ACHN (cell line): ENCODE measurements at regions not wholly inside any gene's neighbourhood (a gene's known extent, or its start where the extent isn't known, plus 50 kb on each side); places are given as distances from the start of the nearest gene placed in this dataset.

Experiments used
- DNase-seq: peaks from one replicate; pipeline ENCODE4 v3.0.0-alpha.2; 2015
- in situ Hi-C: cut with HindIII; loops from 2 replicates; pipeline ENCODE4 v1.10.0; 2017; ENCODE audit warnings: low sequenced_read_pairs, low pct_ligation_motif_present, low pct_unique_long_range_greater_than_20kb

GRCh38 chr22:49570032-49570848, 257.4 kb downstream of the BRD1 start:
- in situ Hi-C loops = no loop called here
- DNase-seq = no peak

DNA sequence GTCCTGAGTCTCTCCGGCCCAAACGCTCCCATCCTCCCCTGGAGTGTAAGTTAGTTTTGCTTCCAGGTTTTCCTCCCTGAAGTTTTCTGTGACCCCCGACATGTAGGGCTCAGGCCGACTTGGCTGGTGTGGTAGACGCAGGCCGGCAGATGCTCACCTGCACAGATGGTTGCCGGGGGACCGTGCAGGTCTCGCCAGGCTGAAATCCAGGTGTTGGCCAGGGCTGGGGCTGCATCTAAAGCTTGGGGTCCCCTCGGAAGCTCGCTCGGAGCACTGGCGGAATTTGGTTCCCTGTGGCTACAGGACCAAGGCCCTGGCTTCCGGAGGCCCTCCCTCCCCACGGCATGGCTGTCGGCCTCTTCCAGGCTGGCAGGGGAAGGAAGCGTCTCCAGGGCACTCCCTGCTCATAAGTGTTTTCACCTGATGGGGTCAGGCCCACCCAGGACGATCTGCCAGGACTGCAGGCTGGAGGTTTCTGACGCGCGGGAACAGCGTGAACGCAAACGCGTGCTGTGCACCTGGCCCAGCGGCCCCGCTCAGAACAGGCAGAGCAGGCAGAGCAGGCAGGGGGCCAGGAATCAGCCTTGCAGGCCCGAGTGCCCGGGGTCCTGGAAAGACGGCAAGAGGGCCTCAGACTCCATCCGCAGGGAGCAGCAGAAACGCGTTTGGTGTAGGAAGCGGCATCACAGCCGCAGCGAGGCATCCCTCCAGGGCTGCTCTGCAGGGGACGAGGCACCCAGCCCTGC, 258.2 kb downstream of the BRD1 start:
- DNase-seq = no peak
- in situ Hi-C loops = no loop called here

DNA sequence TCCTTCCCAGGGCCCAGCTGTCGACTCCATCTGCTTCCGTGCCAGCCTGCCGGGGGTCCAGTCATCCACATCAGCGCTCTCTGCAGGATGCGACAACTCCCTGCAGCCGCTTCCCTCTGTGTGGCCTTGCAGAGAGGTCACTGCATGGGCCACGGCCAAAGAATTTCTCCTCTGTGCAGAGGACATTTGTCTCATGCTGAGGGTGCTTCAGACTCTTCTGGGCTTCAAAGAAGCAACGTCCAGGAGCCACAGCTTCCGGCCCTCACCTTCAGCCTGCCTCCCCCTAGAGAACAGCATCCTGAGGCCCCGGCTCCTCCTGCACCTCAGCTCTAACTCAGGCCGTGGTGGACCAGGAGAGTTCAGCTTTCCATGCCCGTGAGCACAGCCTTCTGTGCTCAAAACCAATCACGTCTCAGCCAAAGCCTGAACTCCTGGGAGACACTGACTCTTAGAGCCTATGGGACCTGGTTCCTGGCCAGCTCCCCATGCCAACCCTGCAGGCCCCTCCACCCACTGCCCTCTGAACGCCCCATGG, 258.9 kb downstream of the BRD1 start:
- in situ Hi-C loops = no loop called here
- DNase-seq = no peak

DNA sequence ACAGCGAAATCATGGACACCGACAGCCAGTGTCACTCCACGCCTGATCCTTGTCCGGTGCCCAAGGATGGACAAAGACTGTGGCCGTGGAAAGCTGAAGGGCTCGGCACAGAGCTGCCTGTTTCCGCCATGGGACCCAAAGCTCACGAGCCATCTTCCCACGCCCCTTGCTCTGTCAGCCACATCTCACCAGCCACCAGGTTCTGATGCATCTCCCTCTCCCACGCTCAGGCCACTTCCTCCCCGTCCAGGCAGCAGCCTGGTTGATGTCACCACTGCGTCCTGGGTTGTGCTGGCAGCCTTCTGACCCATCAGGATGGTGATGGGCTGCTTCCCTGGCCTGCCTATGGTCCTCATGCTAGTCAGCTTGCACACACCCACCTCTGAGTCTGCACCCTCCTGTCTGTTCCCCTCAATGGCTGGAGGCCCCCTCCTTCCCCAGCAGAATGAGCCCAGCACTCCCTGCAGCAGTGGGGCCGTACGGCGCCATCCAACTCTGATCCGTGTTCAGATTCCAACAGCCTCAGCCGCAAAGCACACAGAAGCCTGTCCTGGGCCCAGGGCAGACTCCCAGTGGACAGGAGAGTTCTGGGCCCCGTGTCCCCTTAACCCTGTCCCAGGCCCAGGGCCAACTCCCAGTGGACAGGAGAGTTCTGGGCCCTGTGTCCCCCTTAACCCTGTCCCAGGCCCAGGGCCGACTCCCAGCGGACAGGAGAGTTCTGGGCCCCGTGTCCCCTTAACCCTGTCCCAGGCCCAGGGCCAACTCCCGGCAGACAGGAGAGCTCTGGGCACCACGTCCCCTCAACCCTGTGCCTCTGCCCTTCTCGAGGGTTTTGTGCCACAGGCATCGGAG, 259.5 kb downstream of the BRD1 start:
- no peak for DNase-seq
- in situ Hi-C loops = no loop called here

DNA sequence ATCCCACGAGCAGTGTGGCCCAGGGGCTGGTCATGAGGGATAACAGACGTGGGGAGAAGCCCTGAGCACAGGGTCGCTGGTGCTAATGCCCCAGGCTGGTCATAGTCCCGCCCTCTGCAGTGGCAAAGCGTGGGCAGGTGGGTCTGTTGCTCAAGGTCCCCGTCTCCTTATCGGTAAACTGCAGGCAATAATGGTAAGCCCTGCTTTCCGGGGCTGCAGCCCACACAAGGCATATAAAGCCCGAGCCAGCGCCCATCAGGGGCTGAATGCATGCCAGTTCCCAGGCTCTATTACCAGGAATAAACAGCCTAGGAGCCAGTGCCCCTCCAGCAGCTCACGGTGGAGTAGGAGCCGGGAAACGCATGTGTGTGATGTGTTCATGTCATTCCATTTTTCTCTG, 261.0 kb downstream of the BRD1 start:
- in situ Hi-C loops = no loop called here
- no peak for DNase-seq

DNA sequence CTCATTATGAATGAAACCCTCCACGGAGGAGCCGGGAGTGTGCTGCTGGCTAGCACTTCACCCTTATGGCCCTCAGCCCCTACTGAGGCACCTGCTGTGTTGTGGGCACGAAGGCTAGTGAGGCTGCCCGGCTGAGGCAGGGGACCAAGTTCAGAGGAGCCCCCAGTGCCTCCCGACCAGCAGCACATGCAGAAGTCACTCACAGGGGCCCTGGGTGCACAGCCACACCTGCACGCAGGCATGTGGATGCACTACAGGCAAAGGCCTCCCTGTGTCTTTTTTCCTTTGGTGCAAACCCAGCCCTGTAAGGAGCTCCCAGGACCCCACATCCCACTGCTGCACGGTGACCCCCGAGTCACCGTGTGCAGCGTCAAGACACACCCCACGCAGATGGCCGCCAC, 261.5 kb downstream of the BRD1 start:
- no peak for DNase-seq
- in situ Hi-C loops = no loop called here

DNA sequence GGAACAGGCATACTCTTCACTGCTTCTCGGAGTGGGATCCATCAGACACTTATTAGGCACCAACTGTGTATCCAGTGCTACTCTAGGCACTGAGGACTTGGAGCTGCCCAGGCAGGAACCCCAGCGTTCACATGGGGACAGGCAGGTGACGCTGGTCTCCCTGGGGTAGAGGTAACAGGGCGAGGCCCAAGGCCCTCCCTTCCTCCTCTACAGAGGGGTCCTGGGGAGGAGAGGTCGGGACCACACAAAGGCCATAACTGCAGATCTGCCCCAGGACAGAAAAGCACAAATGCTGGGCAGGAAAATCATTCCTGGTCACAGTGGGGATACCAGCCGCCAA, 262.2 kb downstream of the BRD1 start:
- in situ Hi-C loops = no loop called here

DNA sequence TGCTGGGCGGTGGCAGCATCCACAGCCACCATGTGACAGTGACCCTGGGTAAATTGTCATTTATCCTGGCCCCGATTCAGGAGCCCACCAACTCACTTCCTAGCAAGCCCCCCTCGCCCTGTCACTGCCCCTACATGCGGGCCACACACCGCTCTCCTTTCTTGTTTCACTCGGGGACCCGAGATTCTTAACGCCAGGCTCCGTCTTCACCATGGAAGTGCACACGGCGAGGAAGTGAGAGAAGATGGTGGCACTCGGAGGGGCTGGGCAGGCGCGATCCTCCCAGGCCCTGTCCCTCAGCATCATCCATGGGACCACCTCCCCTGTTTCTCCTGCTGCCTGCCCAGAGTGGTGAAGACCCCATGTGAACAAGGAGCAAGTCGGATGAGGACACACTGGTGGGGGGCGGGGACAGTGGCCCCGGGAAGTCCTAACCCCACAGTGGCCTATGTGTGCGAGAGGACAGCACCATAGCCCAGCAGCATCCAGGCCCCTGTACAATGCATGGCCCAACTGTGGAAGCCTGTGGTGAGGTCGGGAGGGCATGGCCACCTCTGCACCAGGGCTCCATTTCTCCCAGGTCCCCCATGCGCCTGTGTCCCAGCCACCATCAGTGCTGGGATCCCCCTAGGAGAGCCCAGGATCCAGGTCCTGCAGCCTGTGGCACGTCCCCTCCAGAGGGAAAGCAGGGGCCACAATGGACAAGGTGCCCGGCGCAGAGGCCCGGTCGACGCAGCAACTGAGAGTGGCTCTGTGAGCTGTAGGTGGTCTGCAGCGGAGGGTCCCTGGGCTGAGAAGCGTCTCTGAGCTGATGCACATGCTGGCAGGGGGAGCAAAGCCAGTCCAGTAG, 262.8 kb downstream of the BRD1 start:
- no peak for DNase-seq
- in situ Hi-C loops = no loop called here

More for the DNA sequence above, 262.2 kb downstream of the BRD1 start:
- no peak for DNase-seq

DNA sequence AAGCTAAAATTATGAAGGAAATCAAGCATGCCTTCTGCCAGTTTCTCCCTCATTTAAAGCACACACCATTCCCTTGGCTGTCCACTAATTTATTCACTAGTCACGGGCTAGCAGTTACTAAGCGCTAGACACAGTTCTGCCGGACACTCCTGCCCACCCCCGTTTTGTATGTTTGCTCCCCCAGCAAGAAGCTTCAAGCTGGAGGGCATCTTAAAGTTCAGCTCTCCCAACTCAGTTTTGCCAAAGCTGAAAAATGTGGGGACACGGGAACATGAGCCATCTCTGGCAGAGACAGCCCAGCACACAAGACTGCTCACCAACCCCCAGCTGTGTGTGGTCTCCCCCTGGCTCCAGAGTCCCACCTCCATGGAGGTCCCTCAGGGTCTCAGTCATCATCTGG, 263.6 kb downstream of the BRD1 start:
- DNase-seq = no peak
- in situ Hi-C loops = no loop called here

DNA sequence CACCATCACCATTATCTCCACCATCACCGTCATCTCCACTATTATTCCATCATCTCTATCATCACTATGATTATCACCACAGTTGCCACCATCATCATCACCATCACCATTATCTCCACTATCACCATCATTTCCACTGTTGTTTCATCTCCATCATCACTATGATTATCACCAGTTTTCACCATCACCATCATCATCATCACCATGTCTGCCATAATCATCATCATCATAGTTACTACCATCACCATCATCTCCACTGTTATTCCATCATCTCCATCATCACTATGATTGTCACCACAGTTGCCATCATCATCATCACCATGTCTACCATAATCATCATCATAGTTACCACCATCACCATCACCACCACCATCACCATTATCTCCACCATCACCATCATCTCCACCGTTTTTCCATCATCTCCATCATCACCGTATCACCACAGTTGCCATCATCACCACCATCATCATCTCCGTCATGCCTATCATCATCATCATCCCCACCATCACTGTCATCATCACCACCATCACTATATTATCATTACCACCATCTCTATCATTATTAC, 264.9 kb downstream of the BRD1 start:
- no peak for DNase-seq
- in situ Hi-C loops = no loop called here

- no peak for DNase-seq
- in situ Hi-C loops = no loop called here
Observed at GRCh38 chr22:49561976-49562375, 265.7 kb downstream of the BRD1 start.

GRCh38 chr22:49561338-49561737, 266.3 kb downstream of the BRD1 start:
- DNase-seq = no peak
- in situ Hi-C loops = no loop called here

DNA sequence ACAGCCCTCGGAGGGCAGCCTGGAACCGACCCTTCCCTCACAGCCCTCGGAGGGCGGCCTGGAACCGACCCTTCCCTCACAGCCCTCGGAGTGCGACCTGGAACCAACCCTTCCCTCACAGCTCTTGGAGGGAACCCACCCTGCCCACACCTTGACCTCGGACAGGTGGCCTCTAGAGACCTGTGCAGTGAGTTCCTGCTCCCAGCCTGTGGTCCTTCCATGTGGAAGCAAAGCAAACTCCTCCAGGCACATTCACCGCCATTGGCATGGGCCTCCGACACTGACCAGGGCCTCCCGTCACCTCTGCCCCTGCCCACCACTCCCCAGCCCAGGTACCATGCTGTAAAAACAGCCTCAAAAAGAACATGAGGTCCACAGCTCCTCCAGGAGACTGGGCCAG, 272.1 kb downstream of the BRD1 start:
- DNase-seq = no peak
- in situ Hi-C loops = no loop called here

- no peak for DNase-seq
- in situ Hi-C loops = no loop called here
Observed at GRCh38 chr22:49554741-49555140, 272.9 kb downstream of the BRD1 start.

GRCh38 chr22:49554296-49554625, 273.4 kb downstream of the BRD1 start:
- in situ Hi-C loops = no loop called here
- DNase-seq = no peak

DNA sequence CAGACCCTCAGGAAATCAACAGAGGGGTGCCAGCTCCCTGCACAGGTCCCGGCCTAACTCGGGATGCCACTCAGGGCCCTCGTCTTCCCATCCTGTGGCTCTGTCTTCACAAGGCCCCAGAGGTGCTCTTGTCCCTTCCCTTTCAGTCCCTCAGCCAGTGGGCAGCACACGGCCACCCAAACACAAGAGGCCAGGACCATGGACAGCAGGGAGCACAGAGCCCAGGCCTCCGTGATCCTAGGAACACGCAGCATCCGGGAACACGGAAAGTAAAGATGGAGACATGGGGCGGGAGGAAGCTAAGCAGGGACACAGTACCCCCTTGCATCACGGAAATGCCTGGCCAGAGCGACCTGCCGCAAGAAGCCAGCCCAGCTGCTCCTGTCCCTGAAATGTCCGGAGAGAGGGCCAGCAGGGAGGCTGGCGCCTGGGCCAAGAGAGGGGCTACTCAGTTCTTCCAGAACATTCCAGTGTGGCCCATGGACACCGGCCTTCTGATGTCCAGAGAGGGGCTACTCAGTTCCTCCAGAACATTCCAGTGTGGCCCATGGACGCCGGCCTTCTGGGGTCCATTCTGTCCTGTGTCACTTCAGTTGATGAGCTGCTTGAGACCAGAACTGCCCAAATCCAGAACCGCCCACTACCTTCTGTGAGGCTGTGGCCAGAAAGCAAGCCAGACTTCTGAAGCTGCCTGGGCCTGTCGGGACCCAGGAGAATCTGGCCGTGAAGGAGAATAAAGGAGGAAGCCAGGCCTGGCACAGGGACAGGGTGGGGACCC, 274.0 kb downstream of the BRD1 start:
- no peak for DNase-seq
- in situ Hi-C loops = no loop called here

GRCh38 chr22:49553076-49553475, 274.6 kb downstream of the BRD1 start:
- DNase-seq = no peak
- in situ Hi-C loops = no loop called here
